GM19438 (cell line): ENCODE measurements at regions not wholly inside any gene's neighbourhood (a gene's known extent, or its start where the extent isn't known, plus 50 kb on each side); places are given as distances from the start of the nearest gene placed in this dataset.
"Not testable (repeated sequence)": the region's sequence is repeated elsewhere in the genome, so short reads cannot be mapped to it uniquely, and the experiment has no call there.

Experiments
- ATAC-seq: cut with Tn5 transposase; IDR thresholded peaks from one replicate; pipeline ENCODE4 v1.9.1; 2021; ENCODE audit warnings: low read depth; ENCODE audit not compliant: unreplicated experiment

DNA sequence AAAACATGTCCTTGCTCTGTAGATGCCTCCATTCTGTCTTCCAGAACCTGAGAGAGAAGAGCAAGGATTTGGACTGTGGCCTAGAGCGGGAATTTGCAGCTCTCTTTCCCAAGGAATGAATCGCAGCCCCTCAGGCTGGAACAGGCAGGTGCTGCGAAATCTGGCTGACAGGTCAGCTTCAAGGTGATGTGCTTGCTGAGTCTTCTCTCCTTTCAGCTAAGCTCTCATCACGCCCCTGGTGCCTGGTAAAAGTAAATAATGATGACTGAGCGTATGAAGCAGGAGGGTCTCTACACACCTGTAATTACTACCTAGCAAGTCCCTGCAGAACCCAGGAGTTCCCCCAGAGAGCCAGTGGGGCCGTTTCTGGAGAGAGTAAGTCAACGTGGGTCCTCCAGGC lies 204.3 kb upstream of the IRF2BP2 start:
- ATAC-seq, result not testable (repeated sequence)

DNA sequence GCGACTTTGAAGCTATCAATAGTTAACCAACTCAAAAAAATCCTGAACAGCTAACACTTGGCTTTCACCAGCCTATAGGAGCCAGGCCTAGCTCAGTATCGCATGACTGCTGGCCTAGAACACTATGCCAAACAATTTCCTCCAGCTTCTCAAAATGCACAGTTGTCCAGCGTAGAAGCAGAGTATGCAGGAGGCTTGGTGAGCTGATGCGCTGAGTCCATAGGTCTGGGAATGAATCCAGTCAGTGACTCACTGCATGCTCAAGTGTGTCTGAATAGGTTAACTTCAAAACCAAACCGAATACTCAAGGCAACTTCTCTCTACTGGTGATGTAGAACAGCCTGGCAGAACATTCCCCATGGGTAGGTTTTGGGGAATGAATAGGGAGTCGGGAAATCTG lies 201.8 kb upstream of the IRF2BP2 start:
- ATAC-seq, result not testable (repeated sequence)

DNA sequence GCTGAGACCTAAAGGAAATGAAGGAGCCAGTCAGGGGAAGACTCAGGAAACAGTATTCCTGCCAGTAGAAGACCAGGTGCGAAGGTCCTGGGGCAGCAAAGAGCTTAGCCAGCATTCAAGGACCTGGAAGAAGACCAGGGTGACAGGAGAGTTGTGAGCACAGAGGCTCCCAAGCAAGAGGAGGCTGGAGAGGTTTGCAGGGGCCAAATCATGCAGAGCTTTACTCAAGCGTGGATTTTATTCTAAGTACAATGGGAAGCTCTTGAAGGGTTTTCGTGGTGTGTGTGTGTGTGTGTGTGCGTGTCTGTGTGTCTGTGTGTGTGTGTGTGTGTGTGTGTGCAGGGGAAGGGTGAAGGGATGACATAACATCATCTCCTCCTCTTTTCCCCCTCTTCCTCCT lies 200.7 kb upstream of the IRF2BP2 start:
- not testable (repeated sequence) for ATAC-seq

DNA sequence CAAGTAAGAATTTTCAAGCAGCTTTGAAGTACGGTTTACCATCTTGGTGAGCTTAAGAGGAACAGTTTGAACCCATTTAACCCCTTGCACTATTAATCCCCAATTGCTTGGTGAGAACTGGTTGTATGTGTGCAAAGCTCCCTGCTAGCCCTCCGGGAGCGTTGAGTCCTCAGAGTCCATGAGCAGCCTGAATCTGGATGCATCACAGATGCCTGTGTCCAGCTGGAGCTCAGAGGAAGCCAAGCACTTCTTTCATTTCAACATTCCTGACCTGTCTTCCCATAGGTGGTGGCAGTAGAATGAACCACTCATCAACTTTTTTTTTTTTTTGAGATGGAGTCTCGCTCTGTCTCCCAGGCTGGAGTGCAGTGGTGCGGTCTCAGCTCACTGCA lies 199.9 kb upstream of the IRF2BP2 start:
- not testable (repeated sequence) for ATAC-seq

DNA sequence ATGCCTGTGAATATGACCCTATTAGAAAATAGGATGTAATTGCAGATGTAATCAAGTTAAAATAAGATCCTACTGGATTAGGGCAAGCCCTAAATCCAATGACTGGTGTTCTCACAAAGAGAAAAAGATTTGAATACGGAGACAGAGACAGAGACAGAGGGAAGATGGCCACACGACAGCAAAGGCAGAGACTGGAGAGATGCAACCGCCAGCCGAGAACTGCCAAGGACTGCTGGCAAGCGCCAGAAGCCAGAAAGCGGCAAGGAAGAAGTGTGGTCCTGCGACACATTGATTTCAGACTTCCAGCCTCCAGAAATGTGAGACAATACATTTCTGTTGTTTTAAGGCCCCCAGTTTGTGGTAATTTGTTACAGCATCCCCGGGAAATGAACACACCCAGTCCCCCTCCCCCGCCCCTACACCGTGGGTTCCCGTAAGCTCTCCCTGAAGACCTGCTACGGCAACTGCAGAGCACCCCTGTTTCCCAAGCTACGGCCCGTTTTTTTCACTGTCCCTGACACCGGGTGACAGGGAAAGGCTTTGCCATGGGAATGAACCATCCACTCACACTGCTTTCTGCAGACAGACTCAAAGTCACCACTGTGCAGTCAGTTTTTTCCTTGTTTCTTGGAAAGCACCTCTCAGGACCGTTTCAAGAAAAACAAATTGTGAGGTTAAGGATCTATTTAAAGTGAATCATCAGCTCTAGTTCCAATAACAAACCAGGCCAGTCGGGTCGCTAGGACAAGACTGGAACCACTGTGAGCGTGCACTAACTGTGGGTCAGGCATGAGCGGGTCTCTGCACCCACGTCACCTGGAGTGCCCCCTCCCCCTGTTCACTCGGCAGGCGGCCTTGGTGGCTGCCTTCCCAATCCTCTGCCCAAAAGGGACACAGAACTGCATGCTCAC lies 199.2 kb upstream of the IRF2BP2 start:
- not testable (repeated sequence) for ATAC-seq

DNA sequence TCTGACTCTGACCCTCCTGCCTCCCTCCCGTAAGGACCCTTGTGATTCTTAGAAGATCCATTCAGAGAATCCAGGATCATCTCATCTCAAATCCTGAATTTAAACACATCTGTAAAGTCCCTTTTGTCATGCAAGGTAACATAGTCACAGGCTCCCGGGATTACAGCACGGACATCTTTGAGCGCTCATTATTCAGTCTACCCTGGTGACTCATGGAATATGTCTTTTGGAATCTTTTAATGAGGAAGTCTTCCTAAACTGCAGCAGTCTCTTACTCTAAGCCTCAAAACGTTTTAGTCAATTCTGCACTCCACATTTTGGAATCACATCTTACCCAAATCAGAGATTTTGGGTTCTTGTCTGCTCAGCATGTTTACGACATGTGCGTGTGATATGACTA lies 198.5 kb upstream of the IRF2BP2 start:
- not testable (repeated sequence) for ATAC-seq

DNA sequence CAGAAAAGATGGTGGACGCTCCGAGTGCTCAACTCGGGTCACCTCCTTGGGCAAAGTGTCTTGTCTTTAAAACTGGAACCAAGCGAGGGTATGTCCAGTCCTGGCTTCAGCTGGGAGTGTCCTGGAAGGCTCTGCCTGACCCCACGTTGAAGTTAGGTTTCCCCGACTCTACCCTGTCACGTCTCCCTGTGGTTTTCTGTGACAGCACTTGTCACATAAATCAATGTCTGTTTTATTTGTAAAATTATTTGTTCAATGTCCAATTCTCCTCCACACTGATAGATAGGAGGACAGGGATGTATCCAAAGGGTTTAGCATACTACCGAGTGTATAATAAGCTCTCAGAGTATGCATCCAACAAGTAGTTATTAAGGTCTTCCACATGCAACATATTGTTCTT lies 197.7 kb upstream of the IRF2BP2 start:
- ATAC-seq, result not testable (repeated sequence)

DNA sequence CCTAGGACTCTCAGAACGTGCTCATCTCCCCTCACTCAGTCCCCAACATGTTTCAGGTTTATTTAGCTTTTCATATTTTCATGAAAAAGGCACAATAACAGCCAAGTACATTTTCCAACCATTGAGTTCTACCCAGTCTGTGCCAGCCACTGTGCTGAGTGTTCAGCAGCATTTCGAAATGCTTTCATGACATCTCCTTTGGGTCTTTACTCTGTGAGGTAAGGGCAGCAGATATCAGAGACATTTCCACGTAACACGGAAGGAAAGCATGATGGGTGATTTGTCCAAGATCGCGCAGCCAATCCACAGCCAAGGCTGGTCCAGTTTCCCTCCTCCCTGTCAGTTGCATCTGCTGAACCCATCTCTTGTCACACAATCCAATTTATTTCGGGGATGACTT lies 192.6 kb upstream of the IRF2BP2 start:
- ATAC-seq, result not testable (repeated sequence)

DNA sequence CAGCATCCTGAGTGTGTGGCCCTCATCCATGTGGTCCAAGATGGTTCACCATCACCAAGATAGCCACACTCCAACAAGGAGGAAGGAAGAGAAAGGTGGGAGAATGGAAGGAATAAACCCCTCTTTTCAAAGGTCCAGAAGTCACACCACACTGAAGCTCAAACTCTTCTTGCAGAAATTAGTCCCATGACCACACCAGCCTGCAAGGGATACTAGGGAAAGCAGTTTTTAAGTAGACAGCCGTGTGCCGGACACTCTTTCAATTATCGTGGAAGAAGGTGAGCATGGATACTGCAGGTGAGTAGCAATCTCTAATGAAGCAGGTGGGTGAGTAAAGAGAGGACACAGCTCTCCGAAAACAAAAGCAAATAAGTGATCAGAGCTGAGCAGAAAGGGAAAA lies 191.7 kb upstream of the IRF2BP2 start:
- ATAC-seq, result not testable (repeated sequence)

DNA sequence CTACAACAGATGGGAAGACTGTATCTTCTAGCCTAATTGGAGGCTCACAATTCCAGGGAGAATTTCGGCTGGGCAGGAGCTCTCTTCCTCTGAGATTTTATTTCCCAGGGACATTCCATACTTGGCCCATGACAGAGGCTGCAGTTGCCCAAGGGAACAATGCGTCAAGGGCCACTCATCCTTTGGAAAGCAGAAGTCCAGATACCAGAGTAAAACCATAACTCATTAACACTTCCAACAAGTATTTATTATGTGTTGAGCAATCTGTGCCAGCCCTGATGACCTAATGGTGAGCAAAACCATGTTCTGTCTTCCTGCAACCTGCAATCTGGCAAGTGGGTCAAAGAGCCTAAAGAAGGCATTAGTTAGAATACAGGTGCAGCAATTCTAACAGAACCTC lies 191.2 kb upstream of the IRF2BP2 start:
- not testable (repeated sequence) for ATAC-seq

DNA sequence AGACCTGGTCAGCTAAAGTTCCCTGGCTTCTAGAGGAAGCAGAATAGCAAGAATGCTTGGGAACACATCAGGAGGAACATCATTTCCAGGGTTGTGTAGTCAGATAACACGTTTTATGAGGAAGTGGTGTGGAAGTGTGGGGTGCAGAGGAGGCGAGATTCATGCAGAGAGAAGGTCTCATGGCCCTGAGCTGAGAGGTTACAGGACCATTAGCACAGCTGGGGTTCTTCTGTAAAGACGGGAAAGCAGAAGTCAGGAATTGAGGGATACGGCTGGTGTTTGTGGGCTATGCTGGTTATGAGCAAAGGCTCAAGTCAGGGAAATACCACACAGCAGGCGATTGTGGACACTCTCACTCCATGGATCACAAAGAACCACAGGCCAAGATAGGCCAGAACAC lies 190.6 kb upstream of the IRF2BP2 start:
- ATAC-seq, result not testable (repeated sequence)

DNA sequence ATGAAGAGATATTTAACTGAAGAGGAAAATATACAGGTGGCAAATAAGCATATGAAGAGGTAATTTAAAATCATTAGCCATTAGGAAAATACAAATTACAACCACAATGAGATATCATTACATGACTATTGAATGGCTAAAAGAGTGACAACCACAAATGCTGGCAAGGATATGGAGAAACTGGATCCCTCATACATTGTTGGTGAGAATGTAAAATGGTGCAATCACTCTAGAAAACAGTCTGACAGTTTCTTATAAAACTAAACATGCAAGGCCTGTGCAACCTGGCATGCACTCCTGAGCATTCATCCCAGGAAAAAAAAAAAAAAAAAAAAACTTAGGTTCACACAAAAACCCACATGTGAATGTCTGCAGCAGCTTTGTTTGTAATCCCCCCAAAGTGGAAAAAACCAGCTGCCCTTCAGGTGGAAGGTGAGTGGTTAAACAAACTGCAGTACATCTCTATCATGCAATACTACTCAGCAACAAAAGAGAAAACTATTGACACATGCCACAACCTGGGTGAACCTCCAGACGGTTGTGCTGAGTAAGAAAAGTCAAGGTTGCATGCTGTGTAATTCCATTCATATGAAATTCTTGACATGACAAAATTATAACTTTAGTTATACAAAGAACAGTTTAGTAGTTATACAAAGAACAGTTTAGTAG lies 189.2 kb upstream of the IRF2BP2 start:
- not testable (repeated sequence) for ATAC-seq

DNA sequence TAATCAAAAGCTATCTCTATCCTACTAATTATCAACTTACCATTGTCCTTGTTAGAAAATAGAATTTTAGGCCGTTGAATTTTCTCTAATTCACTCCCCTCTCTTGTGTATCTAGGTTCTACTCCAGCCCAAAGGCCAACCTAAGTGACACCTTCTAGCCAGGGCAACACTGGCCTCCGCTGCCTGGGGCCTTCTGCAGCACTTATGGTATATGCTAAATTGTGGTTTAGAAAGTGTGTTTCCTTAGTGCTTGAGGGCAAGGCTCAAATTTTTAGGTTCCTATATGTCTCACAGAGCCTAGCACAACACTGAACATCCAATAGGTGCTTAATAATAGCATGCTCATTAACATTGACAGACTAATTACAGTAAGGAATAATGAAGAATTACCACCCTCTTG lies 187.2 kb upstream of the IRF2BP2 start:
- not testable (repeated sequence) for ATAC-seq

DNA sequence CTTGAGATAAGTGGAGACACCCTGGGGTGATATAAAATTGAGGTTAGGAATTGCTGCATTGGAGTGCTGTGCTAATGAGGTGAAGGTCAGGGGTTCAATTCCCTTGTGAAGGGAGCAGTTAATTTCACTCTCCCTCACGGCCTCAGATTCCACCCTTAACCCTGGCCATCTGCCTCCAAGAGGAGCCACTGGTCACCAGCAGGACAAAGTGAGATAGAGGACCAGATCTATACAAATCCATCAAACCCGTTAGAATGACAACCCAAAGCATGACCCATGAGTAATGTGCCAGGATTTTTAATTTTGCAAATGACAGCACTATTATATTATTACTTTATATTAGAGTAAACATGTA lies 186.4 kb upstream of the IRF2BP2 start:
- ATAC-seq, result not testable (repeated sequence)

DNA sequence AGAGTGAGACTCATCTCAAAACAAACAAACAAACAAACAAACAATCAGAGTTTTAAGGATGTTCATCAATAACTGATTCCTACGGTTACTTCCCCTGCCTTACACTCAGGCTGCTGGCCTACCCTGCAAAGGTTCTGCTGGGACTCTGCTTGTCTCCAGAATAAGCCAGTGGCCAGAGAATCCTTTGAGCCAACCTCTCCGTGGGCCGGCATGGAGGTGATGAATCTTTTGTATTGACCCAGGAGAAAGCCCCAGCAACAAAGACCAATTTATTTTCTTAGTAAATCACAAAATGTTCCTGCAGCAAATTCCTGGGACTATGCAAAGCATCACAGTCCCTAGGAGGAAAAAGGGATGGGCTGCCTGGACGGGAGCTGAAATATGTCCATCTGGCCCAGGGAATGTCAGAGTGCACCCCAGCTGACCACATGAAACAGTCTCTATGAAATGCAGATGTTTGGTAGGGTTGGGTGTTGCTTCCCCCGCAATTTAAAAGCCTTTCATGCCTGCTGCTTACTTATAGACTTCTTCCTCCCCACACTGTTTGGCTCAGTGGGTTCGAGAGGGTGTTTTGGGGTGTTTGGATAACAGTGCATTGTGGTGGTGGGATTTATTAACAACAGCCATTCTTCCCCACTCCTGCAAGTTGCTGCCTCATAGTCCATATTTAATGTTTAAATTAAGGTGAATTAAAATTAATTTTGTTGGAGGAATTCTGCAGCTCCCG lies 185.9 kb upstream of the IRF2BP2 start:
- not testable (repeated sequence) for ATAC-seq

DNA sequence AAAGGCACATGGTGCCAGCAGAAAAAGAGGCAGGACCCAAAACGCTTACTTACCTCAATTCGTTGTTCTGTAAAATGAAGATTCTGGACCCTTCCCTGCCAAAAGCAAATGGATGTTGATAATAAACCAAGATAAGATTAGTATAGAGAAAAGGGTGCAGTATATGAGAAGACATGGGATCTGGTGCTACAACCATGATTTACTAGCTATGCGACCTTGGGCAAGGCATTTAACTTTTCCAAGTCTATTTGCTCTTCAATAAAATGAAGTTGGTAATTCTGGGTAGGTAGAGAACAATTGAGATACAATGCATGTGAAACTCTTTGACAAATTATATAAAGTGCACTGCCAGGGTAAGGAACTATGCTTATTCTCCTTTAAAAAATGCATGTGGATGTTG lies 185.0 kb upstream of the IRF2BP2 start:
- not testable (repeated sequence) for ATAC-seq

DNA sequence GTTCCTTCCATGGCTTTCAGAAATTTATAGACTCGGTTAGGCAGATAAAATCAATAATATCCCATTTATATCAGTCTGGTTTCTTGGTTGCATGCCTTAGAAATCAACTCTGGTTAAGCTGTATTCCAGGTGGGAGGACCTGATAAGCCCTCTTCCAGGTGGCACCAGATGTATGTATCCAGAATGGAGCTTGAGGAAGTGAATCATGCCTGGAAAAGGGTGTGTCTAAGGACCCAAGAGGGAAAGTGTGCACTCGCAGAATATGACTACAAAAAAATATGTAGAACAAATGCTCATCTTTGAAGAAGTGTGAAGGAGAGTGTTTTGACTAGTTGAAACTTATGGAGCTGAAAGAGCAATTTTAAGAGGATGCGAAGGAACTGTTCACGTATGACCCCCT lies 184.5 kb upstream of the IRF2BP2 start:
- not testable (repeated sequence) for ATAC-seq

DNA sequence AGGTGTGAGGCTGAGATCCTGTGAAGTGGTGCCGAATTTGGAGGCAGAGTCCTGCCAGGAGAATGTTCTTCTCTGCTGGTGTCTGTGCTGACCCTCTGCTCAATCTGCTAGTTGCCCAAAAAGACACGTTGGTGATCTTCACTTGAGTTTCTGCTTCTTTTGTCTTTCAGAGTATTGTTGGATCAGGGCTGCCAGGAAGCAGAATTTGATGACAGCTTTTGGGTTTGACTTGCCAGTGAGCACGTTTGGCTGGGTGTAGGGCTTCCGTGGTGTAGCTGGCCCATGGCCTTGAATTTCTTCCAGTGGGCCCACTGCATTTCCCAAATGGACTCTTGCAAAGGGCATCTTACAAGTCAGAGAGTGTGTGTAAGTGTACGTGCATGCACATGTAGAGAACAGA lies 183.9 kb upstream of the IRF2BP2 start:
- ATAC-seq, result not testable (repeated sequence)

DNA sequence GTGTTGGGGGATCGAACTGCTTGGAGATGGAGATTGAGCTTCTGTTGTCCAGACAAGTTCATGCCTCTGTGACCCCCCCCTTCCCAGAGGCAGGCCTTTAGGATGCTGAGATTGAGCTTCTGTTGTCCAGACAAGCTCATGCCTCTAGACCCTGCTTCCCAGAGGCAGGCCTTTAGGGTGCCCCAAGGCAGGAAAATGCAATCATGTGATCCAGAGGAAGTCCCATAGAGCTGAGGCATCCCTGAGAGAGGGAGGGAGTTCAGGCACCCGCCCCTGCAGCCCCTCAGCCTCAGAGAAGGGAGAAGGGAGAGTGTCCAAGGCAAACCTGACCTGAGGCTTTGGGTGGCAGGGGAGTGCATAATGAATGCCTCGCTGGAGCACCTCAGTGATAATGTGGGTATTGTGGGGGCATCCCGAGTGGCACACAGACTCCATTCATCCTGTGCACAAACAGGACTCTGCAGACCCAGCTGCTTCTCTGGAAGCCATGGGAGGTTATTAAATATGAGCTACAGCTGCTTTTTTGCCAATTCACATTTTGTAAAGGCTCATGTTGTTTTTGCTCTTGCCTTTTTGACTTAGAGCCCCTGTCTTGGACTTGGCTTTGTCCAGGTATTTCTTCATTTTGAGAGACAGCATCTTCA lies 182.4 kb upstream of the IRF2BP2 start:
- ATAC-seq, result not testable (repeated sequence)

DNA sequence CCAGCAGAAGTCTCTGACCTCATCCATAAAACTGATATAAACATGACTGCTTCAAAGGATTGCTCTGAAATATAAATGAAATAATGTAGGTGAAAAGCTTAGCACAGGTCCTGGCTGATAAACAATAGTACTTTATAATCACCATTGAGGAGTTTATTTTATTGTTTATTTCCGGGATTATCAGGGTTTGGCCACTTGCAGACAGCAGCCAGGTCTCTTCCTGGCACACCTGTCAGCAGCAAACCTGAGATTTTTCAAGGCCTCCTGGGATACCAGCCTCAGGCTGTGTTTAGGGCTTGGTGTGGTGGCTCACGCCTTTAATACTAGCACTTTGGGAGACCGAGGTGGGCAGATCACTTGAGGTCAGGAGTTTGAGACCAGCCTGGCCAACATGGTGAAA lies 181.6 kb upstream of the IRF2BP2 start:
- not testable (repeated sequence) for ATAC-seq

DNA sequence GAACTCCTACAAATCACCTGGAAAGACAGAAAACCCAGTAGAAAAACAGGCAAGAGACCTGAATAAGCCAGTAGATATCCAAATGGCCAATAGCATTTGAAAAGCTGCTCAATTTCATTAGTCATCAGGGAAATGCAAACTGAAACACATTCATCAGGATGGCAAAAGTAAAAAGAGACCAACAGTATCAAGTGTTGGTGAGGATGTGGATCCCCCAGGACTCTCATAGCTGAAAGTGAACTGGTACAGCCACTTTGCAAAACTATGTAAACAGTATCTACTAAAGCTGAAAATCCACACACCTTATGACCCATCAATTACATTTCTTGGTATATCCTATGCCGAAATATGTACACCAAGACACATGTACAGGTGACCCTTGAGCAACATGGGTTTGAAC lies 180.4 kb upstream of the IRF2BP2 start:
- ATAC-seq, result not testable (repeated sequence)
